GM23248 (cell line): ENCODE measurements at regions not wholly inside any gene's neighbourhood (a gene's known extent, or its start where the extent isn't known, plus 50 kb on each side); places are given as distances from the start of the nearest gene placed in this dataset.
"Not testable (repeated sequence)": the region's sequence is repeated elsewhere in the genome, so short reads cannot be mapped to it uniquely, and the experiment has no call there.

Source experiments
- DNase-seq: peaks from one replicate; pipeline ENCODE4 v3.0.0-alpha.2; 2015
- H2AFZ ChIP-seq: fragments of 200-600 bp; sonication (generic); 2 replicates; pipeline ENCODE4 v1.6.1; 2016; ENCODE audit warnings: antibody characterized with exemption
- H3F3A ChIP-seq: fragments of 200-600 bp; sonication (generic); 2 replicates; pipeline ENCODE4 v1.6.1; 2016; ENCODE audit warnings: mild to moderate bottlenecking, antibody characterized with exemption, mixed run types; ENCODE audit not compliant: insufficient read depth
- H3K27ac ChIP-seq: fragments of 200-600 bp; sonication (generic); 2 replicates; pipeline ENCODE4 v1.5.1; 2016; ENCODE audit warnings: mild to moderate bottlenecking
- H3K27me3 ChIP-seq: fragments of 200-600 bp; sonication (generic); replicated peaks from 2 replicates; pipeline ENCODE4 v1.6.1; 2016; ENCODE audit warnings: mild to moderate bottlenecking; ENCODE audit not compliant: insufficient read depth
- H3K36me3 ChIP-seq: fragments of 200-600 bp; sonication (generic); 2 replicates; pipeline ENCODE4 v1.6.1; 2016; ENCODE audit warnings: low read depth, mild to moderate bottlenecking
- H3K4me1 ChIP-seq: fragments of 200-600 bp; sonication (generic); 2 replicates; pipeline ENCODE4 v1.6.1; 2016; ENCODE audit warnings: mild to moderate bottlenecking; ENCODE audit not compliant: insufficient read depth
- H3K4me2 ChIP-seq: fragments of 200-600 bp; sonication (generic); one replicate; pipeline ENCODE4 v1.6.1; 2016; ENCODE audit warnings: mild to moderate bottlenecking; ENCODE audit not compliant: unreplicated experiment
- H3K4me3 ChIP-seq: fragments of 200-600 bp; sonication (generic); 2 replicates; pipeline ENCODE4 v1.5.1; 2016; ENCODE audit warnings: mild to moderate bottlenecking
- H3K79me2 ChIP-seq: fragments of 200-600 bp; sonication (generic); 2 replicates; pipeline ENCODE4 v1.6.1; 2016; ENCODE audit warnings: mild to moderate bottlenecking; ENCODE audit not compliant: insufficient read depth
- H3K9ac ChIP-seq: fragments of 200-600 bp; sonication (generic); 2 replicates; pipeline ENCODE4 v1.6.1; 2016; ENCODE audit warnings: mild to moderate bottlenecking
- H3K9me2 ChIP-seq: fragments of 200-600 bp; sonication (generic); 2 replicates; pipeline ENCODE4 v1.6.1; 2016; ENCODE audit warnings: mixed run types, mild to moderate bottlenecking, moderate library complexity; ENCODE audit not compliant: insufficient read depth
- H3K9me3 ChIP-seq: fragments of 200-600 bp; sonication (generic); one replicate; pipeline ENCODE4 v1.6.1; 2017; ENCODE audit warnings: low read depth
- H4K20me1 ChIP-seq: fragments of 200-600 bp; sonication (generic); 2 replicates; pipeline ENCODE4 v1.6.0; 2016; ENCODE audit not compliant: insufficient read depth
- WGBS, 2 experiments: methylation state at CpG; one replicate each; pipeline ENCODE4 v1.1.6; 2015 to 2017; ENCODE audit warnings: low lambda C conversion rate in 2 of 2, low coverage in 1 of 2; ENCODE audit errors: missing lambda C conversion rate in 2 of 2; 5-methylcytosine and 5-hydroxymethylcytosine counted together
- in situ Hi-C: fragments of 300-500 bp; cut with MboI; formaldehyde crosslinking; loops from 2 replicates; pipeline ENCODE4 v1.15.0; 2020

GRCh38 chr21:5103880-5104561 lies 5417.4 kb upstream of the TPTE start:
- H3K9me2 ChIP-seq, H3K4me3 ChIP-seq, H3K27ac ChIP-seq, H3K4me2 ChIP-seq, H3K4me1 ChIP-seq, H3K9me3 ChIP-seq, H3K36me3 ChIP-seq, H3K9ac ChIP-seq, H3F3A ChIP-seq, H3K27me3 ChIP-seq, DNase-seq, H4K20me1 ChIP-seq, in situ Hi-C loops, H2AFZ ChIP-seq, H3K79me2 ChIP-seq: not testable (repeated sequence)
- 89 to 97% methylated on average over 5 of the region's 27 CpGs for WGBS, 2 experiments

GRCh38 chr21:5104562-5104928 lies 5416.8 kb upstream of the TPTE start:
- DNase-seq, H3K9me2 ChIP-seq, H3K4me2 ChIP-seq, H3K27ac ChIP-seq, H3K79me2 ChIP-seq, H2AFZ ChIP-seq, H3K9ac ChIP-seq, H4K20me1 ChIP-seq, H3F3A ChIP-seq, in situ Hi-C loops, H3K4me1 ChIP-seq, H3K36me3 ChIP-seq, H3K4me3 ChIP-seq, H3K27me3 ChIP-seq, H3K9me3 ChIP-seq: not testable (repeated sequence)
- no CpG with 5 or more reads among the region's 11 CpGs for WGBS, 2 experiments

GRCh38 chr21:5105939-5106708 lies 5415.3 kb upstream of the TPTE start:
- H3K9ac ChIP-seq, H3K36me3 ChIP-seq, H4K20me1 ChIP-seq, DNase-seq, in situ Hi-C loops, H3K79me2 ChIP-seq, H3K4me3 ChIP-seq, H3K4me1 ChIP-seq, H3F3A ChIP-seq, H2AFZ ChIP-seq, H3K27me3 ChIP-seq, H3K9me2 ChIP-seq, H3K4me2 ChIP-seq, H3K9me3 ChIP-seq, H3K27ac ChIP-seq: not testable (repeated sequence)
- WGBS, 2 experiments: no CpG with 5 or more reads among the region's 35 CpGs

- H3K4me2 ChIP-seq, H3K9me2 ChIP-seq, H3K9me3 ChIP-seq, H3K9ac ChIP-seq, DNase-seq, H4K20me1 ChIP-seq, in situ Hi-C loops, H3K4me1 ChIP-seq, H3K79me2 ChIP-seq, H3K27me3 ChIP-seq, H2AFZ ChIP-seq, H3K36me3 ChIP-seq, H3F3A ChIP-seq, H3K27ac ChIP-seq, H3K4me3 ChIP-seq: not testable (repeated sequence)
- 70 to 85% methylated on average over 4 of the region's 23 CpGs for WGBS, 2 experiments
Observed at GRCh38 chr21:5106767-5107464, 5414.5 kb upstream of the TPTE start.

DNA sequence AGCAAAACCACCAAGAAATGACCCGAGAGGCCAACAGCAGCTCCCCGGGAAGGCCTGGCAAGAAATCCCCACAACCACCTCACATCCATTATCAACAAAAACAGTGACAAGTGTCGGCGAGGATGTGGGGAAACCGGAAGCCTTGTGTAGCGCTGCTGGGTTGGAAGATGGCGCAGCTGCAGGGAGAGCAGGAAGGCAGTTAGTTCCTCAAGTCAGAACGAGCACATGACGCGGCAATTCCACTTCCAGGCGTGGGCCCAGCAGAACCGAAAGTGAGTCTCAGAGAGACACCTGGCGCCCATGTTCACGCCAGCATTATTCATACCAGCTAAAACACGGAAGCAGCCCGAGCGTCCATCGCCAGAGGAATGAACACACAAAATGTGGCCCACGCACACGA lies 5413.7 kb upstream of the TPTE start:
- in situ Hi-C loops, H3K4me3 ChIP-seq, H3K27ac ChIP-seq, H3F3A ChIP-seq, H3K9ac ChIP-seq, DNase-seq, H3K79me2 ChIP-seq, H3K36me3 ChIP-seq, H2AFZ ChIP-seq, H4K20me1 ChIP-seq, H3K4me1 ChIP-seq, H3K9me3 ChIP-seq, H3K4me2 ChIP-seq, H3K27me3 ChIP-seq, H3K9me2 ChIP-seq: not testable (repeated sequence)
- no CpG with 5 or more reads among the region's 20 CpGs for WGBS, 2 experiments

DNA sequence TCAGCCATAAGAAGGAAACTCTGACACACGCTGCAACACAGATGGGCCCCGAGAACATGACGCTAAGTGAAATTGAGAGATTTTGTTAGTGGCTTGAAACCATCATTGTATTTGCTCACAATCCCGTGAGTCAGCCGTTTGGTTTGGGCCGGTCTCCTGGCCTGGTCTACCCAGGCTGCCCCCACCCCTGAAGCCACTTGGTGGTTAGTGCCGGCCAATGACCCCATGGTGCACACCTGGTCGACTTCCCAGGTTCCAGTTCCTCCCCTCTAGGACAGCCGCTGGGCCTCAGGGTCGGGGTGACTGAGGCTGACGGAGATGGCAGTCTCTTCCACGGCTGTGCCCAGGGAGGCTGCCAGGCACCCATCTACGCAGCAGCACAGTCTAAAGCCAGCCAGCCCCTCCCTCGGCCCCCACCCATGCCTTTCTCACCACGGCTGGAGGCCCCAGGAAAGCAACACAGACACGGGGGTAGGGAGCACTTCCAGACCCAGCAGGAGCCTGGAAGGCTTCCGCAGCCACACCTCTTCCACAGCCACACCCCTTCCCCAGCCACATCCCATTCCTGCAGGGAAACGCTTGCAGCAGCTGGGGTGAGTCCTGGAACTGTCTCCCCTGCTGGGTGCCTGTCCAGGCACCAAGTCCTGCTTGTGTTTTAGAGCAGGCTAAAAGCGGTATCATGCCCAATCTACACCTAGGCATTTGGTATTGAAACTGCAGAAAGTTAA lies 5413.2 kb upstream of the TPTE start:
- 0% methylated on average over 2 of the region's 19 CpGs; no CpG with 5 or more reads in 1 of the 2 experiments for WGBS, 2 experiments
- H3K79me2 ChIP-seq, H3K4me1 ChIP-seq, H3K27me3 ChIP-seq, H3K9me2 ChIP-seq, H3K27ac ChIP-seq, DNase-seq, H3F3A ChIP-seq, H2AFZ ChIP-seq, H3K4me2 ChIP-seq, H4K20me1 ChIP-seq, H3K9ac ChIP-seq, H3K36me3 ChIP-seq, in situ Hi-C loops, H3K9me3 ChIP-seq, H3K4me3 ChIP-seq: not testable (repeated sequence)

DNA sequence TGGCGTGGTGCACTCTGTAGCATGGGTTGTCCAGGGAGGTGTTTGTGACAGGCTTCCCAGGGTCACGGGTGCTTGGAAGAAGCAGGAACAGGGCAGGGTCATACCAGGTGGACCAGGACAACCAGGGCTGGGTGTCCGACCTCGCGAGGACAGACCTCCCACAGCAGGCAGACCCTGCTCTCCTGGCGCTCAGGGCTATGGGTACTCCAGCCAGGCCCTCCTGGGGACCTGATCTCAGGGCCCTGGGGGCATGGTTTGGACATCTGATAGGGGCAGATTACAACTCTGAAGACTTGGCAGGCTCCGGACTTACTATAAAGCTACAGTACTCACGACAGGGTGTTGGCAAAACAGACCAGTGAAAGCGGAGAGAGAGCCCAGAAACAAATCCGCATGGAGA lies 5410.2 kb upstream of the TPTE start:
- in situ Hi-C loops, H3K27ac ChIP-seq, H3K9me3 ChIP-seq, H3K4me3 ChIP-seq, H3K9me2 ChIP-seq, H3K9ac ChIP-seq, H3K79me2 ChIP-seq, DNase-seq, H3K36me3 ChIP-seq, H4K20me1 ChIP-seq, H3F3A ChIP-seq, H2AFZ ChIP-seq, H3K4me2 ChIP-seq, H3K27me3 ChIP-seq, H3K4me1 ChIP-seq: not testable (repeated sequence)
- 100% methylated on average over 2 to 4 of the region's 10 CpGs for WGBS, 2 experiments
